K562 (cell line): ENCODE measurements at regions not wholly inside any gene's neighbourhood (a gene's known extent, or its start where the extent isn't known, plus 50 kb on each side); places are given as distances from the start of the nearest gene placed in this dataset.

Experiments used
- ATAC-seq: fragments of 200-7000 bp; cut with Tn5 transposase; 3 replicates; pipeline ENCODE4 v1.9.1; 2020; ENCODE audit warnings: moderate library complexity
- BruUV-seq: library from RNA; stranded (reverse); fragments of 400-500 nt; replicated peaks from 2 replicates; lab custom pipeline; 2021; lab: Mats Ljungman, UMichigan
- CTCF ChIA-PET: fragments of 300-600 bp; formaldehyde crosslinking; extraction: SDS; loops from one replicate; lab custom pipeline; 2021; ENCODE audit warnings: low intra/inter-chr PET ratio; lab: Yijun Ruan, JAX
- POLR2A ChIA-PET: fragments of 300-600, 350-650 bp; sonication (Branson Sonifier 250); formaldehyde crosslinking; extraction: SDS; loops from one replicate; lab custom pipeline; 2021; ENCODE audit warnings: antibody characterized with exemption, inconsistent platforms; lab: Yijun Ruan, JAX
- DNase-seq, 4 experiments: peaks; one replicate each; pipeline versions ENCODE4 v3.0.0 to v3.0.0-alpha.2; 2011 to 2018; ENCODE audit warnings: low spot score in 3 of 4, mixed read lengths in 3 of 4; ENCODE audit errors: extremely low read depth in 1 of 4
- FAIRE-seq: peaks from 2 replicates; lab custom pipeline; 2011; peaks lifted over from hg19 to GRCh38; lab: Jason Lieb, UNC
- H2AFZ ChIP-seq: 2 replicates; pipeline ENCODE4 v1.6.0; 2011; ENCODE audit warnings: low read depth, low read length, control low read depth, inconsistent platforms
- H3K27ac ChIP-seq: fragments of 200-600 bp; 3 replicates; pipeline ENCODE4 v1.8.0; 2011; ENCODE audit warnings: low read depth, mild to moderate bottlenecking, control low read depth, inconsistent platforms, low read length, moderate library complexity, mixed read lengths; ENCODE audit errors: extremely low read depth
- H3K27me3 ChIP-seq, 2 experiments: fragments of 300-600 bp in 1 of 2; 2 replicates in 1 of 2; 3 replicates in 1 of 2; pipeline versions ENCODE4 v1.6.0 to v1.8.0; 2011; ENCODE audit warnings: inconsistent platforms in 2 of 2, low read length in 2 of 2, mild to moderate bottlenecking in 1 of 2, mixed read lengths in 1 of 2, moderate library complexity in 1 of 2; ENCODE audit not compliant: control insufficient read depth in 2 of 2, insufficient read depth in 2 of 2
- H3K36me3 ChIP-seq: fragments of 300-600 bp; 3 replicates; pipeline ENCODE4 v1.8.0; 2011; ENCODE audit warnings: mild to moderate bottlenecking, low read length, inconsistent platforms; ENCODE audit not compliant: control insufficient read depth, insufficient read depth
- H3K4me1 ChIP-seq, 2 experiments: fragments of 200-600 bp in 1 of 2; replicated peaks in 1 of 2; 2 replicates in 1 of 2; 3 replicates in 1 of 2; pipeline versions ENCODE4 v1.5.1 to v1.8.0; 2011; ENCODE audit warnings: inconsistent platforms in 2 of 2, low read length in 2 of 2, mild to moderate bottlenecking in 1 of 2, mixed read lengths in 1 of 2, moderate library complexity in 1 of 2; ENCODE audit not compliant: control insufficient read depth in 2 of 2, insufficient read depth in 2 of 2
- H3K4me2 ChIP-seq: 2 replicates; pipeline ENCODE4 v1.6.1; 2011; ENCODE audit warnings: low read length, control low read depth, inconsistent platforms, mixed read lengths; ENCODE audit not compliant: insufficient read depth
- H3K4me3 ChIP-seq: fragments of 200-600 bp; sonication (generic), shearing (Covaris generic); 2 replicates; pipeline ENCODE4 v1.5.1; 2016; ENCODE audit warnings: control low read depth, inconsistent platforms
- H3K79me2 ChIP-seq: fragments of 200-600 bp; 3 replicates; pipeline ENCODE4 v1.8.0; 2011; ENCODE audit warnings: low read length, inconsistent platforms; ENCODE audit not compliant: control insufficient read depth, insufficient read depth
- H3K9ac ChIP-seq, 2 experiments: 2 replicates each; pipeline versions ENCODE4 v1.6.0 to v1.6.1; 2011; ENCODE audit warnings: low read depth in 2 of 2, low read length in 2 of 2, control low read depth in 1 of 2, inconsistent platforms in 1 of 2, mild to moderate bottlenecking in 1 of 2, mixed read lengths in 1 of 2; ENCODE audit not compliant: insufficient read depth in 1 of 2
- H3K9me1 ChIP-seq: one replicate; pipeline ENCODE4 v1.6.0; 2011; ENCODE audit warnings: inconsistent platforms, mild to moderate bottlenecking, low read length, moderate library complexity; ENCODE audit not compliant: control insufficient read depth, insufficient read depth
- H3K9me3 ChIP-seq: replicated peaks from 2 replicates; pipeline ENCODE4 v1.5.1; 2011; ENCODE audit warnings: low read depth, low read length, inconsistent platforms; ENCODE audit not compliant: control insufficient read depth, insufficient read depth
- H4K20me1 ChIP-seq: replicated peaks from 2 replicates; pipeline ENCODE4 v1.6.1; 2011; ENCODE audit warnings: low read length, inconsistent platforms, mixed read lengths; ENCODE audit not compliant: control insufficient read depth, insufficient read depth
- CTCF ChIP-seq, 3 experiments: IDR thresholded peaks in 2 of 3; conservative IDR thresholded peaks in 1 of 3; 2 replicates each; pipeline ENCODE4 v1.5.1; 2011 to 2012; ENCODE audit warnings: low read length in 3 of 3, mild to moderate bottlenecking in 3 of 3, control low read depth in 2 of 3, improper control_type of control experiment in 1 of 3, inconsistent platforms in 1 of 3, low read depth in 1 of 3, mixed read lengths in 1 of 3, moderate library complexity in 1 of 3; ENCODE audit not compliant: insufficient read depth in 2 of 3
- RAD21 ChIP-seq, 2 experiments: fragments of 250-450 bp in 1 of 2; fragments of 450-650 bp in 1 of 2; sonication (Bioruptor Pico) in 1 of 2; formaldehyde crosslinking in 1 of 2; IDR thresholded peaks in 1 of 2; conservative IDR thresholded peaks in 1 of 2; 2 replicates each; pipeline versions ENCODE4 v1.4.0 to v1.8.0; 2020 to 2022; ENCODE audit warnings: mild to moderate bottlenecking in 2 of 2, moderate library complexity in 1 of 2
- RUNX1 ChIP-seq: sonication (generic); IDR thresholded peaks from 2 replicates; pipeline ENCODE4 v1.6.1; 2016; ENCODE audit warnings: antibody characterized with exemption, low read depth
- SREBF1 ChIP-seq: fragments of 150-350 bp; IDR thresholded peaks from 2 replicates; pipeline ENCODE4 v1.6.1; 2014; ENCODE audit warnings: antibody characterized with exemption, low read depth, low read length, borderline replicate concordance
- TARDBP ChIP-seq: fragments of 450-650 bp; IDR thresholded peaks from 2 replicates; pipeline ENCODE4 v1.6.1; 2016
- WGBS: fragments of 100-300 bp; shearing (Covaris generic); methylation state at CpG from one replicate; pipeline ENCODE4 v1.1.6; 2016; ENCODE audit warnings: low coverage, mixed read lengths; ENCODE audit not compliant: insufficient coverage; ENCODE audit errors: missing lambda C conversion rate; 5-methylcytosine and 5-hydroxymethylcytosine counted together
- in situ Hi-C: fragments of 300-500 bp; cut with MboI; formaldehyde crosslinking; loops from 4 replicates; pipeline ENCODE4 v1.15.0; 2018; ENCODE audit warnings: inconsistent platforms, mixed read lengths
- intact Hi-C: fragments of 100-400 bp; cut with micrococcal nuclease; formaldehyde crosslinking; loops from 2 replicates; pipeline ENCODE4 v1.14.2; 2022

GRCh38 chr3:148459931-148460513 is 237.7 kb upstream of the AGTR1 start:
- Histone ChIP-seq H3K36me3 (no peaks in the 10 kb centered on the region), H4K20me1 (no peaks in the 10 kb centered on the region), H3K79me2 (no peaks in the 10 kb centered on the region), H3K9ac (no peak overlapping the region), H3K27ac (no peak overlapping the region), H3K4me3 (no peak overlapping the region), H2AFZ (no peak overlapping the region), H3K9me1 (no peaks in the 10 kb centered on the region), H3K4me1 (no peaks in the 10 kb centered on the region), H3K9me3 (no peaks in the 10 kb centered on the region), H3K27me3 (no peaks in the 10 kb centered on the region), H3K4me2 (no peak overlapping the region)
- DNase-seq (peak in 1 of 4 experiments; percentile 0), ATAC-seq (no peak), FAIRE-seq (no peak)
- no TSS peak for BruUV-seq
- in situ Hi-C loops (no loop called here), intact Hi-C loops (no loop called here)
- ChIA-PET POLR2A (no interaction called here), CTCF (no interaction called here)
- TF ChIP-seq TARDBP (no peak), SREBF1 (no peak), CTCF (IDR thresholded peaks at IDR 0.05 in 2 of 3, conservative IDR thresholded peaks at IDR 0.05 in 1 of 3; ENCODE audit: insufficient read depth in 2 of 3, low read depth in 1 of 3, low read length in 3 of 3) (peak in 1 of 3 experiments; percentile 30; a peak in 1 of 6 replicates), RAD21 (CRISPR knock-in tag; conservative IDR thresholded peaks at IDR 0.05 in 1 of 2, IDR thresholded peaks at IDR 0.05 in 1 of 2) (peak in 1 of 2 experiments; percentile 45; a peak in 2 of 4 replicates), RUNX1 (no peak)
- WGBS = 5% methylated on average over 1 of the region's 1 CpG
